ENCODE measurements at regions not wholly inside any gene's neighbourhood (a gene's known extent, or its start where the extent isn't known, plus 50 kb on each side); places are given as distances from the start of the nearest gene placed in this dataset.

GRCh38 chr5:124139477-124139876 is 607.0 kb downstream of the ZNF608 start:
- no peak overlapping the region for H3K4me3 ChIP-seq (ENCODE audit: control insufficient read depth, low read depth, low read length)
- no peak for TF ChIP-seq CTCF (IDR thresholded peaks at IDR 0.05; ENCODE audit: control insufficient read depth, insufficient read depth, low read depth, low read length, missing control alignments)
- DNase-seq (ENCODE audit: low read depth), result no peak

GRCh38 chr5:124136609-124137008 is 609.8 kb downstream of the ZNF608 start:
- no peak for TF ChIP-seq CTCF (IDR thresholded peaks at IDR 0.05; ENCODE audit: control insufficient read depth, insufficient read depth, low read depth, low read length, missing control alignments)
- no peak for DNase-seq (ENCODE audit: low read depth)
- no peak overlapping the region for H3K4me3 ChIP-seq (ENCODE audit: control insufficient read depth, low read depth, low read length)

GRCh38 chr5:124134941-124135340 is 611.5 kb downstream of the ZNF608 start:
- no peak overlapping the region for H3K4me3 ChIP-seq (ENCODE audit: control insufficient read depth, low read depth, low read length)
- TF ChIP-seq CTCF (IDR thresholded peaks at IDR 0.05; ENCODE audit: control insufficient read depth, insufficient read depth, low read depth, low read length, missing control alignments), result no peak
- no peak for DNase-seq (ENCODE audit: low read depth)

- no peak for TF ChIP-seq CTCF (IDR thresholded peaks at IDR 0.05; ENCODE audit: control insufficient read depth, insufficient read depth, low read depth, low read length, missing control alignments)
- DNase-seq (ENCODE audit: low read depth), result no peak
- no peak overlapping the region for H3K4me3 ChIP-seq (ENCODE audit: control insufficient read depth, low read depth, low read length)
Measured at GRCh38 chr5:124133406-124133805, 613.0 kb downstream of the ZNF608 start.

GRCh38 chr5:124132843-124133242 is 613.6 kb downstream of the ZNF608 start:
- H3K4me3 ChIP-seq (ENCODE audit: control insufficient read depth, low read depth, low read length), result no peak overlapping the region
- no peak for TF ChIP-seq CTCF (IDR thresholded peaks at IDR 0.05; ENCODE audit: control insufficient read depth, insufficient read depth, low read depth, low read length, missing control alignments)
- DNase-seq (ENCODE audit: low read depth), result no peak

- H3K4me3 ChIP-seq (ENCODE audit: control insufficient read depth, low read depth, low read length), result no peak overlapping the region
- no peak for TF ChIP-seq CTCF (IDR thresholded peaks at IDR 0.05; ENCODE audit: control insufficient read depth, insufficient read depth, low read depth, low read length, missing control alignments)
- no peak for DNase-seq (ENCODE audit: low read depth)
Measured at GRCh38 chr5:124131466-124131865, 615.0 kb downstream of the ZNF608 start.

- no peak for DNase-seq (ENCODE audit: low read depth)
- TF ChIP-seq CTCF (IDR thresholded peaks at IDR 0.05; ENCODE audit: control insufficient read depth, insufficient read depth, low read depth, low read length, missing control alignments), result no peak
- no peak overlapping the region for H3K4me3 ChIP-seq (ENCODE audit: control insufficient read depth, low read depth, low read length)
Measured at GRCh38 chr5:124130816-124131215, 615.6 kb downstream of the ZNF608 start.
